ENCODE measurements at regions not wholly inside any gene's neighbourhood (a gene's known extent, or its start where the extent isn't known, plus 50 kb on each side); places are given as distances from the start of the nearest gene placed in this dataset.

GRCh38 chr3:10763817-10764258 lies 52.2 kb upstream of the SLC6A11 start:
- peaks cover 0 to 21% of the 10 kb centered on the region in 2 experiments; a peak in 2 of 5 replicates for H3K27me3 ChIP-seq (ENCODE audit: control insufficient read depth in 1 of 2, insufficient read depth in 2 of 2, low read length in 2 of 2)
- ChIA-PET CTCF (ENCODE audit: low intra/inter-chr PET ratio, low total read pairs) (no interaction called here), POLR2A (interaction anchor here (1.3 kb wide), 1 partner anchor 52 kb away, joined by 4 read pairs; the partner anchor contains the start of gene SLC6A11)
- WGBS (ENCODE audit: low lambda C conversion rate) = 57% methylated on average over 5 of the region's 10 CpGs
- no peaks in the 10 kb centered on the region for H4K20me1 ChIP-seq (ENCODE audit: insufficient read depth, low read length)
- FAIRE-seq (no peak), DNase-seq (ENCODE audit: low spot score) (no peak), ATAC-seq (peak; percentile 29; the same call in 1 of the 3 replicates)
- in situ Hi-C loops (cut with HindIII; ENCODE audit: extremely low pct_ligation_motif_present, low pct_unique_long_range_greater_than_20kb) = no loop called here
- no peak overlapping the region for H3K4me3 ChIP-seq (replicated peaks in 1 of 3; ENCODE audit: insufficient read depth in 1 of 3, low read depth in 2 of 3, low read length in 3 of 3)
- no peak overlapping the region for H2AFZ ChIP-seq (ENCODE audit: low read length)
- no peaks in the 10 kb centered on the region for H3K36me3 ChIP-seq (replicated peaks in 1 of 2; ENCODE audit: control insufficient read depth in 1 of 2, insufficient read depth in 2 of 2, low read length in 2 of 2)
- no peaks in the 10 kb centered on the region for H3K9me3 ChIP-seq (ENCODE audit: low read length)
- H3K9ac ChIP-seq (ENCODE audit: insufficient read depth, low read depth, low read length) = no peak overlapping the region
- no peak overlapping the region for H3K27ac ChIP-seq (ENCODE audit: extremely low read length, insufficient read depth, low read length)
- intact Hi-C loops (cut with micrococcal nuclease; ENCODE audit: unreplicated experiment) = no loop called here
- H3K4me1 ChIP-seq (ENCODE audit: insufficient read depth, low read length) = peaks cover 23% of the 10 kb centered on the region; the same call in 1 of the 2 replicates
- H3K4me2 ChIP-seq (ENCODE audit: low read depth, low read length) = no peak overlapping the region
- TF ChIP-seq THRA (CRISPR knock-in tag; IDR thresholded peaks at IDR 0.05; ENCODE audit: borderline replicate concordance) (no peak), YEATS4 (CRISPR knock-in tag; IDR thresholded peaks at IDR 0.05; ENCODE audit: borderline replicate concordance) (no peak), MLX (CRISPR knock-in tag; IDR thresholded peaks at IDR 0.05) (no peak)
- no TSS peak for BruUV-seq (replicated peaks)
- H3K79me2 ChIP-seq (ENCODE audit: insufficient read depth, low read length) = no peaks in the 10 kb centered on the region

- ATAC-seq (peak; percentile 82), FAIRE-seq (no peak), DNase-seq (ENCODE audit: low spot score) (peak; percentile 18)
- 0% methylated on average over 1 of the region's 32 CpGs for WGBS (ENCODE audit: low lambda C conversion rate)
- H3K27me3 ChIP-seq (ENCODE audit: control insufficient read depth in 1 of 2, insufficient read depth in 2 of 2, low read length in 2 of 2) = peaks cover 0 to 21% of the 10 kb centered on the region in 2 experiments; a peak in 2 of 5 replicates
- H4K20me1 ChIP-seq (ENCODE audit: insufficient read depth, low read length) = no peaks in the 10 kb centered on the region
- H3K4me3 ChIP-seq (replicated peaks in 1 of 3; ENCODE audit: insufficient read depth in 1 of 3, low read depth in 2 of 3, low read length in 3 of 3) = no peak overlapping the region
- no peaks in the 10 kb centered on the region for H3K9me3 ChIP-seq (ENCODE audit: low read length)
- no peak overlapping the region for H3K27ac ChIP-seq (ENCODE audit: extremely low read length, insufficient read depth, low read length)
- peaks cover 23% of the 10 kb centered on the region; the same call in 1 of the 2 replicates for H3K4me1 ChIP-seq (ENCODE audit: insufficient read depth, low read length)
- no peak overlapping the region for H2AFZ ChIP-seq (ENCODE audit: low read length)
- no peaks in the 10 kb centered on the region for H3K36me3 ChIP-seq (replicated peaks in 1 of 2; ENCODE audit: control insufficient read depth in 1 of 2, insufficient read depth in 2 of 2, low read length in 2 of 2)
- in situ Hi-C loops (cut with HindIII; ENCODE audit: extremely low pct_ligation_motif_present, low pct_unique_long_range_greater_than_20kb) (no loop called here), intact Hi-C loops (cut with micrococcal nuclease; ENCODE audit: unreplicated experiment) (no loop called here)
- peak overlapping the region; percentile 27; the same call in 1 of the 2 replicates for H3K4me2 ChIP-seq (ENCODE audit: low read depth, low read length)
- BruUV-seq (replicated peaks) = no TSS peak
- POLR2A ChIA-PET = interaction anchor here (1.3 kb wide), 1 partner anchor 51 kb away, joined by 4 read pairs; the partner anchor contains the start of gene SLC6A11
- H3K9ac ChIP-seq (ENCODE audit: insufficient read depth, low read depth, low read length) = no peak overlapping the region
- no peaks in the 10 kb centered on the region for H3K79me2 ChIP-seq (ENCODE audit: insufficient read depth, low read length)
- CTCF ChIA-PET (ENCODE audit: low intra/inter-chr PET ratio, low total read pairs) = no interaction called here
- TF ChIP-seq ZXDC (CRISPR knock-in tag; IDR thresholded peaks at IDR 0.05) (no peak), HINFP (CRISPR knock-in tag; IDR thresholded peaks at IDR 0.05; ENCODE audit: low read depth) (no peak), TFAP4 (IDR thresholded peaks at IDR 0.05; ENCODE audit: borderline replicate concordance, low read depth) (no peak), MAZ (IDR thresholded peaks at IDR 0.05; ENCODE audit: borderline replicate concordance, low read depth, low read length) (no peak), MAZ (CRISPR knock-in tag; IDR thresholded peaks at IDR 0.05; ENCODE audit: low read depth) (no peak)
These were observed 51.6 kb upstream of the SLC6A11 start for GRCh38 chr3:10764259-10765051.

All from HepG2 (cell line).